Uterus (tissue), 2 donors: ENCODE measurements at regions not wholly inside any gene's neighbourhood (a gene's known extent, or its start where the extent isn't known, plus 50 kb on each side); places are given as distances from the start of the nearest gene placed in this dataset.

ENCODE experiments used
- POLR2A ChIP-seq, 2 donors: fragments of 450-650 bp; IDR thresholded peaks; one replicate each; pipeline ENCODE4 v1.6.1; 2016; ENCODE audit warnings: antibody characterized with exemption in 2 of 2, mild to moderate bottlenecking in 1 of 2, moderate library complexity in 1 of 2
- TF ChIP-seq, protein P1 (sequence below), 4 experiments: fragments of 200-600 bp in 2 of 4; fragments of 450-650 bp in 2 of 4; sonication (generic) in 2 of 4; IDR thresholded peaks; one replicate each; pipeline ENCODE4 v1.5.1; 2016 to 2019; ENCODE audit warnings: antibody characterized with exemption in 4 of 4, mild to moderate bottlenecking in 2 of 4, moderate library complexity in 1 of 4

DNA sequence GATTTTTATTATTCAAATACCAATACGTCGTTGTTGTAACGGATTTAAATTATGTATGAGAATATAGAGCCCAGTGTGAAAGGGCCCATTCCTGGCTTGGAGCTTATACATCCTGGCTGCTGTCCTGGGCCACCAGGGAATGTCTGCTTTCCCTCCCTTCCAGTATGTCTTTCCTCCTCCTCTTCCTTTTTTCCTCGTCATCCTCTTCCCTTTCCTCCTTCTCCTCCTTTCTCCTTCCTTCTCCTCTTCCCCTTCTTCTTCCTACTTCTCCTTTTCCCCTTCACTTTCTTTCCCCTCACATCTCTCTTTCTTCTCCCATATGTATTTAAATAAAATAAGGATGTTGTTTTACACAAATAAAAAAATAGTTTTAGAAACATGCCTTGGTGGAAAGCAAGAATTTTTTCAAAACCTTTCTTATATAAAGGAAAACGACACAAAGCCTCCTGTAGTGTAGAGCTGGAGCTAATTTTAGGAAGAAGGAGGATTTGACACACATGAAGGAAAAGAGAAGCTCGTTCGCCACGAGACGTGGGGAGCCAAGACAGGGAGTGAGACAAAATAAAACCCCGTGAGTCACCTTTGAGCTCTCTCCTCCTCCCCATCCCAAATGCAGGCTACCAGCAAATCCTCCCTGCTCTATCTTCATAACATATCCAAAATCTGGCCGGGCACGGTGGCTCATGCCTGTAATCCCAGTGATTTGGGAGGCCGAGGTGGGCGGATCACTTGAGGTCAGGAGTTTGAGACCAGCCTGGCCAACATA, 301.1 kb upstream of the LYZL1 start:
- TF ChIP-seq, protein P1, sequence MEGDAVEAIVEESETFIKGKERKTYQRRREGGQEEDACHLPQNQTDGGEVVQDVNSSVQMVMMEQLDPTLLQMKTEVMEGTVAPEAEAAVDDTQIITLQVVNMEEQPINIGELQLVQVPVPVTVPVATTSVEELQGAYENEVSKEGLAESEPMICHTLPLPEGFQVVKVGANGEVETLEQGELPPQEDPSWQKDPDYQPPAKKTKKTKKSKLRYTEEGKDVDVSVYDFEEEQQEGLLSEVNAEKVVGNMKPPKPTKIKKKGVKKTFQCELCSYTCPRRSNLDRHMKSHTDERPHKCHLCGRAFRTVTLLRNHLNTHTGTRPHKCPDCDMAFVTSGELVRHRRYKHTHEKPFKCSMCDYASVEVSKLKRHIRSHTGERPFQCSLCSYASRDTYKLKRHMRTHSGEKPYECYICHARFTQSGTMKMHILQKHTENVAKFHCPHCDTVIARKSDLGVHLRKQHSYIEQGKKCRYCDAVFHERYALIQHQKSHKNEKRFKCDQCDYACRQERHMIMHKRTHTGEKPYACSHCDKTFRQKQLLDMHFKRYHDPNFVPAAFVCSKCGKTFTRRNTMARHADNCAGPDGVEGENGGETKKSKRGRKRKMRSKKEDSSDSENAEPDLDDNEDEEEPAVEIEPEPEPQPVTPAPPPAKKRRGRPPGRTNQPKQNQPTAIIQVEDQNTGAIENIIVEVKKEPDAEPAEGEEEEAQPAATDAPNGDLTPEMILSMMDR (IDR thresholded peaks at IDR 0.05): no peak
- TF ChIP-seq POLR2A (IDR thresholded peaks at IDR 0.05): no peak
